ENCODE measurements at regions not wholly inside any gene's neighbourhood (a gene's known extent, or its start where the extent isn't known, plus 50 kb on each side); places are given as distances from the start of the nearest gene placed in this dataset.

- no peaks in the 10 kb centered on the region for H3K4me1 Mint-ChIP-seq (ENCODE audit: low read depth)
- no peaks in the 10 kb centered on the region for H3K27me3 Mint-ChIP-seq (ENCODE audit: low read depth)
- TF ChIP-seq CTCF (IDR thresholded peaks at IDR 0.05) = no peak
- no peak overlapping the region for H3K27ac Mint-ChIP-seq (ENCODE audit: unreplicated experiment)
- no peak for DNase-seq (ENCODE audit: low spot score)
- no peak overlapping the region for H3K4me3 Mint-ChIP-seq (ENCODE audit: unreplicated experiment)
- peaks cover 1% of the 10 kb centered on the region for H3K36me3 Mint-ChIP-seq (ENCODE audit: low read depth)
- peaks cover 22% of the 10 kb centered on the region for H3K9me3 Mint-ChIP-seq (ENCODE audit: low read depth)
Measured at GRCh38 chr6:165118736-165119135, 190.7 kb downstream of the C6orf118 start.

- DNase-seq (ENCODE audit: low spot score) = no peak
- Mint-ChIP-seq H3K4me1 (ENCODE audit: low read depth) (no peaks in the 10 kb centered on the region), H3K9me3 (ENCODE audit: low read depth) (peaks cover 32% of the 10 kb centered on the region), H3K4me3 (ENCODE audit: unreplicated experiment) (no peak overlapping the region), H3K27me3 (ENCODE audit: low read depth) (no peaks in the 10 kb centered on the region), H3K27ac (ENCODE audit: unreplicated experiment) (no peak overlapping the region), H3K36me3 (ENCODE audit: low read depth) (peaks cover 2% of the 10 kb centered on the region)
- TF ChIP-seq CTCF (IDR thresholded peaks at IDR 0.05) = no peak
Measured at GRCh38 chr6:165117806-165118205, 191.6 kb downstream of the C6orf118 start.

- no peak for TF ChIP-seq CTCF (IDR thresholded peaks at IDR 0.05)
- H3K36me3 Mint-ChIP-seq (ENCODE audit: low read depth) = peaks cover 2% of the 10 kb centered on the region
- H3K4me3 Mint-ChIP-seq (ENCODE audit: unreplicated experiment) = no peak overlapping the region
- no peak for DNase-seq (ENCODE audit: low spot score)
- H3K4me1 Mint-ChIP-seq (ENCODE audit: low read depth) = no peaks in the 10 kb centered on the region
- H3K27me3 Mint-ChIP-seq (ENCODE audit: low read depth) = no peaks in the 10 kb centered on the region
- no peak overlapping the region for H3K27ac Mint-ChIP-seq (ENCODE audit: unreplicated experiment)
- H3K9me3 Mint-ChIP-seq (ENCODE audit: low read depth) = peaks cover 35% of the 10 kb centered on the region
Measured at GRCh38 chr6:165117121-165117520, 192.3 kb downstream of the C6orf118 start.

GRCh38 chr6:165110860-165111259, 198.5 kb downstream of the C6orf118 start:
- no peak overlapping the region for H3K27ac Mint-ChIP-seq (ENCODE audit: unreplicated experiment)

GRCh38 chr6:165109011-165109410, 200.4 kb downstream of the C6orf118 start:
- no peak overlapping the region for H3K4me3 Mint-ChIP-seq (ENCODE audit: unreplicated experiment)
- no peak for TF ChIP-seq CTCF (IDR thresholded peaks at IDR 0.05)
- no peak for DNase-seq (ENCODE audit: low spot score)
- H3K4me1 Mint-ChIP-seq (ENCODE audit: low read depth) = no peaks in the 10 kb centered on the region
- H3K27me3 Mint-ChIP-seq (ENCODE audit: low read depth) = no peaks in the 10 kb centered on the region
- H3K27ac Mint-ChIP-seq (ENCODE audit: unreplicated experiment) = no peak overlapping the region
- H3K36me3 Mint-ChIP-seq (ENCODE audit: low read depth) = peaks cover 2% of the 10 kb centered on the region
- peaks cover 16% of the 10 kb centered on the region for H3K9me3 Mint-ChIP-seq (ENCODE audit: low read depth)

More at GRCh38 chr6:165110860-165111259, 198.5 kb downstream of the C6orf118 start:
- no peak overlapping the region for H3K4me3 Mint-ChIP-seq (ENCODE audit: unreplicated experiment)
- H3K27me3 Mint-ChIP-seq (ENCODE audit: low read depth) = no peaks in the 10 kb centered on the region
- H3K9me3 Mint-ChIP-seq (ENCODE audit: low read depth) = peaks cover 25% of the 10 kb centered on the region
- TF ChIP-seq CTCF (IDR thresholded peaks at IDR 0.05) = no peak
- no peaks in the 10 kb centered on the region for H3K4me1 Mint-ChIP-seq (ENCODE audit: low read depth)
- no peak for DNase-seq (ENCODE audit: low spot score)
- H3K36me3 Mint-ChIP-seq (ENCODE audit: low read depth) = peaks cover 2% of the 10 kb centered on the region
